GM12891 (cell line): ENCODE measurements at regions not wholly inside any gene's neighbourhood (a gene's known extent, or its start where the extent isn't known, plus 50 kb on each side); places are given as distances from the start of the nearest gene placed in this dataset.

Experiments used
- POLR2A ChIP-seq: IDR thresholded peaks from 2 replicates; pipeline ENCODE4 v1.6.1; 2011; ENCODE audit warnings: low read depth, low read length, control low read depth
- POLR2AphosphoS5 ChIP-seq: IDR thresholded peaks from 2 replicates; pipeline ENCODE4 v1.6.1; 2011; ENCODE audit warnings: low read depth, low read length, control low read depth
- POU2F2 ChIP-seq: IDR thresholded peaks from 2 replicates; pipeline ENCODE4 v1.6.1; 2011; ENCODE audit warnings: low read depth, mild to moderate bottlenecking, control low read depth, low read length, moderate library complexity
- TAF1 ChIP-seq: IDR thresholded peaks from 2 replicates; pipeline ENCODE4 v1.6.1; 2011; ENCODE audit warnings: low read depth, low read length, control low read depth

DNA sequence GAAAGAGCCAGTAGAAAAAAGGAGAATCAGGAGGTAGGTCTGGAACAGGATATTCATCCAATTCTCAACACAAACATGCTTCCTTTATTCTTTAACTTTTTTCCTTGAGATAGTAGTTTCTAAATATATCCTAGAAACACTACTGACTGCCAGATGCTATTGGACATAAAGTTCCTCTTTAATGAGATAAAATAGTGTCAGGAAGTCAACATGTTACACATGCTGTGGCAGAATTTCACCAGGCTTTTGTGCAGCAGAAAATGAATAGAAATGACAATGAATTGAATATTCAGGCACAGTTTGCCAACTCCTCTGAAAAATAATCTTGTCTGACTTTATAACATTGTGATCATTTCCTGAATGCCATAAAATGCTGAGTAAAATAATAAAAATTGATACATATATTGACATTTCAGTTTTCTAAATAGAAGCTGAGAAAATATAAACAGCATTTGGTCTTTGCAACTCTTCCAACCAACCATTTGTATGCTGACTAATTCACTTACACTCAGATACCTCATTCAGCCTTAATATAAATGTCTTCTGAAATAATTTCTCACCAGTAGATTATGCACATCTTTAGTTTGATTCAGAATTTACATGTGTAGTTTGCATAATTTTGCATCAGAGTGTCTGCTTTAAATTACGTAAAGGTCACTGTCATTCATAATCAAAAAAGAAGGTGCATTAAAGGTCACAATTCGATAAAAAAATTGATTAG is 486.1 kb upstream of the ADGRL2 start:
- TF ChIP-seq POLR2AphosphoS5 (no peak), TAF1 (no peak), POLR2A (no peak), POU2F2 (no peak)
